ENCODE measurements at regions not wholly inside any gene's neighbourhood (a gene's known extent, or its start where the extent isn't known, plus 50 kb on each side); places are given as distances from the start of the nearest gene placed in this dataset.

DNA sequence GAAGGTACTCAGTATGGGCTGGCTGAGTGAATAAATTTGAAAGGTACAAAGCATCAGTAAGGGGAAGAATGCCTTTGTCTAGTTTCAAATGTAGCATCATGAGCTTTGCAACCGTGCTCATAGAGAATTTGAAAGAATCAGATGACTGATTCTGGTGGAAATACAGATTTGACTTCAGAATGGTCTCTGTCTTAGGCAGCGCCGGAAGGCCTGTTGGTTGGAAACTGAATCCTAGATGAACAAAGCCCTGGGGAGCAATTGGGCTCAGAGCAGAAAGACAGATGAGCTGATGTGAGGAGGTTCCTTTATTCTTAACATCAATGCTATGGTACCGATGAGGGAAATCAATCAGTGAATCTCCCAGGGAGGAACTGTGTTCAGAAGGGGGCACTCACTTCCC is 137.3 kb downstream of the SNAPC1 start:
- Mint-ChIP-seq H3K4me3 (no peak overlapping the region), H3K9me3 (no peaks in the 10 kb centered on the region), H3K36me3 (ENCODE audit: insufficient read depth) (no peaks in the 10 kb centered on the region), H3K27ac (ENCODE audit: low read depth) (no peak overlapping the region), H3K27me3 (peaks cover 9% of the 10 kb centered on the region), H3K4me1 (no peaks in the 10 kb centered on the region)
- ATAC-seq (replicated peaks; ENCODE audit: extremely low read depth, poor library complexity, severe bottlenecking) (no peak), DNase-seq (ENCODE audit: low spot score in 2 of 2) (no peak)

DNA sequence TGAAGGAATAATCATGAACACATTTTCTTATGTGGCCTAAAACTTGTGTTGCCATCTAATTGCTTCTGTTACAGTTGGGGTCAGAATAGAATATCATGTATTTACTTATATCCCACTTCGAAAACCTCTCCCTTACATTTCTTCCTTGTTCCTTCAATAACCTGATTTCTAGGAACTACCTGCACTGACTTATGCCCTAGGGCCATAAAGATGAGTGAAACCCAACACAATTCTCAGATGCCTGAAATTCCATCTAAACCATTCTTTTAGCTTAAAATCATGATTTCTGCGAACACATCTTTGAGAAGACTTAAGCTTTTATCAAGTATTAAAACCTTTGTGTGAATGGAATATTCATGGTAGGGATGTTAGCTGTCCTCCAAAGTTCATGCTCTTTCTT is 142.7 kb downstream of the SNAPC1 start:
- ATAC-seq (replicated peaks; ENCODE audit: extremely low read depth, poor library complexity, severe bottlenecking) (no peak), DNase-seq (ENCODE audit: low spot score in 2 of 2) (no peak)
- H3K27ac Mint-ChIP-seq (ENCODE audit: low read depth), result no peak overlapping the region
- no peaks in the 10 kb centered on the region for H3K4me1 Mint-ChIP-seq
- no peaks in the 10 kb centered on the region for H3K36me3 Mint-ChIP-seq (ENCODE audit: insufficient read depth)
- H3K27me3 Mint-ChIP-seq, result peaks cover 9% of the 10 kb centered on the region
- H3K9me3 Mint-ChIP-seq, result no peaks in the 10 kb centered on the region
- no peak overlapping the region for H3K4me3 Mint-ChIP-seq

DNA sequence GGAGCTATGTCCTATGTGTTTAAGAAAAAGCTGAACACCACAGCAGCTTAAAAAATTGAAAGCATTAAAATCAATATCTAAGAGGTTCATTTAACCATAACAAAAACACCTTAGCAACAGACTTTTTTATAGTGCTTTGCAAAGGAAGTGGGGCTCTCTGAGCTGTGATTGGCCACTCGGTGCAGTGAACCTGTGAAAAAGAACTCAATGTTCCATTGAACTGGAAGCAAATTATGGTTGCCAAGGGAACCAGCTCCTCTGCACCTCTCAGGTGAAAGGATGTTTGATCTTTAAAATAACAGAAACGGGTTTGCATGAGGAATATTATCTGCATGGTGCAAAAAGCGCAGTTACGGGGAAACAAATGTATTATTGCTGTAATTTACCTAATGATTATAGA is 149.4 kb downstream of the SNAPC1 start:
- no peak for ATAC-seq (replicated peaks; ENCODE audit: extremely low read depth, poor library complexity, severe bottlenecking)

DNA sequence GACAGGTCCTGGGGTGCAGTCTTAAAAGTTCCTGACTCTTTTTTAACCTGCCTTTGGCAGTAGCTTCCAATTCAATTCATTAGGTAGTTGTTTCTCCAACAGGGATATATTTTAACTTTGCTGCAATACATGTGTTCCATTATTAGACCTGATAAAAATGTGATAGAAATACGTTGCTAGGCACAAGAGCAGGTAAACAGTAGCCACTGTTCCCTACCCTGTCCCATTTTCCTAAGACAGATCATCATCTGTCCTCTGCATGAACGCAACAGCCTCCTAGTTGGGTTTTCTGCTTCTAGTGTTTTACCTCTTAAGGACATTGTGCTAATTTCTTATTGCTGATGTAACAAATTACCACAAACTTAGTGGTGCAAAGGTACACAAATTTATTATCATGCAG is 156.8 kb downstream of the SNAPC1 start:
- Mint-ChIP-seq H3K27me3 (peaks cover 37% of the 10 kb centered on the region), H3K4me3 (no peak overlapping the region), H3K4me1 (no peaks in the 10 kb centered on the region), H3K36me3 (ENCODE audit: insufficient read depth) (no peaks in the 10 kb centered on the region), H3K27ac (ENCODE audit: low read depth) (no peak overlapping the region), H3K9me3 (no peaks in the 10 kb centered on the region)
- ATAC-seq (replicated peaks; ENCODE audit: extremely low read depth, poor library complexity, severe bottlenecking) (no peak), DNase-seq (ENCODE audit: low spot score in 2 of 2) (no peak)

More for the DNA sequence above, 149.4 kb downstream of the SNAPC1 start:
- no peak for DNase-seq (ENCODE audit: low spot score in 2 of 2)
- H3K36me3 Mint-ChIP-seq (ENCODE audit: insufficient read depth), result no peaks in the 10 kb centered on the region
- peaks cover 6% of the 10 kb centered on the region for H3K4me1 Mint-ChIP-seq
- peaks cover 17% of the 10 kb centered on the region for H3K27me3 Mint-ChIP-seq
- no peaks in the 10 kb centered on the region for H3K9me3 Mint-ChIP-seq
- H3K27ac Mint-ChIP-seq (ENCODE audit: low read depth), result no peak overlapping the region
- H3K4me3 Mint-ChIP-seq, result no peak overlapping the region

DNA sequence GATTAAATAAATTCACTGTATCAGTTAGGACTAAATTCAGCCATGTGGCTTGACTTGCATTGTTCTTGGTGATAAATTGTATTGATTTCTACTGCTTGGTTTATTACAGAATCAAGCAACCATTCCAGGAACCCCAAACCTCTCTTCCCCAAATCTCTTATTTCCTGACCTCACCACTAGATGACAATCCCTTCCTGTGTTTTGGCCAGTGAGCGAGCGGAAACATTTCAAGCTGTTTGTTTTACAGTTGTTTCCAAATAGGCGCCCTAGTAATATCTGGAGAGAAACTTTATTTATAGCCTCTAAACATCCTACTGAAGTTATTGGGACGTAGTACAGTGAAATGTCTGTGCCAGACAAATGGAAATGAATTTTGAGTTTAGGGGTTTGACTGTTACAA is 161.1 kb downstream of the SNAPC1 start:
- H3K4me1 Mint-ChIP-seq, result no peaks in the 10 kb centered on the region
- ATAC-seq (replicated peaks; ENCODE audit: extremely low read depth, poor library complexity, severe bottlenecking) (no peak), DNase-seq (ENCODE audit: low spot score in 2 of 2) (no peak)
- no peak overlapping the region for H3K27ac Mint-ChIP-seq (ENCODE audit: low read depth)
- H3K27me3 Mint-ChIP-seq, result peaks cover 16% of the 10 kb centered on the region
- H3K9me3 Mint-ChIP-seq, result no peaks in the 10 kb centered on the region
- H3K4me3 Mint-ChIP-seq, result no peak overlapping the region
- no peaks in the 10 kb centered on the region for H3K36me3 Mint-ChIP-seq (ENCODE audit: insufficient read depth)

DNA sequence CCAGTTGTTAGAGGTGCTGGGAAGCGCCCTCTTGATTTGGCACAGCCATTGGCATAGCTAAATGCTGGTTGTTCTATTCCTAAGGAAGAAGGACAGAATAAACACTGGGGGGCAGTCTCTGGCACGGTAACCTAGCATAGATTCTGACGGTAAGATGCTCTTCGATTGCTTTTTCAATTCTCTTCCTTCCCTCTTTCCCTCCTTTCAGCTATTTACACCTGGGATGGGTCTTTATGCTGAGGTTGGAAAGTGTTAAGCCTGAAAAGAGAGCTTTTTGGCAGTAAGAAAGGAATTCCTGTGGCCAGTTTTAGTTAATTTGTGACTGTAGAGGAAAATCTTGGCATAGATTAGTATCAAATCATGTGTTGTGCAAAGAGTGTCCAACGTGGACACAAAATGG is 162.8 kb downstream of the SNAPC1 start:
- no peak for DNase-seq (ENCODE audit: low spot score in 2 of 2)
- ATAC-seq (replicated peaks; ENCODE audit: extremely low read depth, poor library complexity, severe bottlenecking), result peak; percentile 54
- Mint-ChIP-seq H3K4me3 (no peak overlapping the region), H3K27me3 (peaks cover 1% of the 10 kb centered on the region), H3K36me3 (ENCODE audit: insufficient read depth) (no peaks in the 10 kb centered on the region), H3K9me3 (no peaks in the 10 kb centered on the region), H3K27ac (ENCODE audit: low read depth) (no peak overlapping the region), H3K4me1 (no peaks in the 10 kb centered on the region)

DNA sequence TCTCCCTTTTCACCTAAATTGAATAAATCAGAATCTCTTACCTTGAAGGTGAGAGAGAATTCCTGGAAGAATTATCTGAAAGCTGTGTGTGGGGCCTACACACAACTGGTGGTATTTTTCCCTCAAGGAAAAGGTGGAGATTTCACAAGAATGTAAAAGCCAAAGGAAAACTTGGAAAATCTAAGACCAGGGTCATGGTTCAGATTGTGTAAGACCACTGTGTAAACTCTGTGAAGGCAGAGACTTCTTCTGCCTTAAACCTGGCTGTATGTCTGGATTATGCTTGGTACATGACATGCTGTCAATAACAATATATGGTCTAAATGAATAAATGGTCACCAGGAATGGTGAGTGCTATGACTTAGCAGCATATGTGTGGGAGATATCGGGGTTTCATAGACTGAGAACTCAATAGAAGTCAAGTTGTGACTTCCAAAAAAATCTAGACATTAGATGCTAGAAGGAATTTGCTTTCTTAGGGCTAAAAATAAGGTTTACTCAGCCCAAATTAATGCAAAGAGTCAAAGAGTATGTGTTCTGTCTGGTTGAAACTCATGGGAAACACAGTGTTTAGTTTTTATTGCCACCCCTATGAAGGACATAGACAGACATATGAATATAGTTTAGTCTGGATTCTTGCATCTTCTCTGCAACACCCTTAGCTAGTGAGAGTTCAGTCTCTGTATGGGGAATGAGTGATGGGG is 163.7 kb downstream of the SNAPC1 start:
- no peak for DNase-seq (ENCODE audit: low spot score in 2 of 2)
- Mint-ChIP-seq H3K27me3 (no peaks in the 10 kb centered on the region), H3K4me3 (no peak overlapping the region), H3K36me3 (ENCODE audit: insufficient read depth) (no peaks in the 10 kb centered on the region), H3K9me3 (no peaks in the 10 kb centered on the region), H3K27ac (ENCODE audit: low read depth) (no peak overlapping the region), H3K4me1 (no peaks in the 10 kb centered on the region)
- no peak for ATAC-seq (replicated peaks; ENCODE audit: extremely low read depth, poor library complexity, severe bottlenecking)

DNA sequence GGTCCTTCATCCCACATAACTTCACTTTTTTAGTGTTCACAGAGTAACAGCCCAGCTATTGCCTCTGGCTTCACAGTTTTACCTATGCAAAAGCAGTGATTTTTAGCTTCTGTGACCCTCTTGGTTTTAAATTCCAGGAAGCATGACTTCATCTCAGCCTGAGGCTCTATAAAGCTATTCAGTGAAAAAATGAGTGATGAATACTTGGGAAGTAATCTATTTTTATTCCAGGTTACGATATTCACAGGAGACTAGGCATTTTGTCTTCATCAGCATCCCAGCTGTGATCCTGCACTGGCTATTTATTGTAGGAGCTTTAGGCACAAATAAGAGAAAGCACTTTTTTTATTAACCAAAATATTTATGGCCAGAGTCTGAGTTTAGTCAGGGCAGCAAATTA is 164.8 kb downstream of the SNAPC1 start:
- no peaks in the 10 kb centered on the region for H3K27me3 Mint-ChIP-seq
- DNase-seq (ENCODE audit: low spot score in 2 of 2) (no peak), ATAC-seq (replicated peaks; ENCODE audit: extremely low read depth, poor library complexity, severe bottlenecking) (no peak)
- H3K36me3 Mint-ChIP-seq (ENCODE audit: insufficient read depth), result no peaks in the 10 kb centered on the region
- H3K27ac Mint-ChIP-seq (ENCODE audit: low read depth), result no peak overlapping the region
- no peak overlapping the region for H3K4me3 Mint-ChIP-seq
- no peaks in the 10 kb centered on the region for H3K4me1 Mint-ChIP-seq
- H3K9me3 Mint-ChIP-seq, result no peaks in the 10 kb centered on the region

DNA sequence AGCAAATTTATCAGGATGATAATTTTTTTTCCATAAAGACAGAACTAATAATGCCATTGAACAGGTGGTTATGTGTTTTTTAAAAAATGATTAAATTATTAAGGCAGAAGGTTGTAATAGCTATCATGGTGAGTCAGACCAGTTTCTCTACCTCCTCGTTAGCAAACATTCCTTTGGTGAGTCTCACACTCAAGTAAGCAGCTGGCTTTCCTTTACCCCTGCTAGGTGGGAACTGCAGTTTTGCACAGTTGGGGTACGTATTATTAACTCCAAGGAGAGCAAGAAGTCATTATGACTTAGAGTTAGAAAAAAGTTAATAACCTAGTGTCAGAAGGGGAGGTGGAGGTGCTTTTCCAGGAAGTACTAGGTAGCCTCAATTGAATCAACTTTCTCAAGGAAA is 165.3 kb downstream of the SNAPC1 start:
- ATAC-seq (replicated peaks; ENCODE audit: extremely low read depth, poor library complexity, severe bottlenecking) (no peak), DNase-seq (ENCODE audit: low spot score in 2 of 2) (no peak)
- H3K27ac Mint-ChIP-seq (ENCODE audit: low read depth), result no peak overlapping the region
- H3K4me1 Mint-ChIP-seq, result no peaks in the 10 kb centered on the region
- H3K27me3 Mint-ChIP-seq, result no peaks in the 10 kb centered on the region
- H3K9me3 Mint-ChIP-seq, result no peaks in the 10 kb centered on the region
- no peaks in the 10 kb centered on the region for H3K36me3 Mint-ChIP-seq (ENCODE audit: insufficient read depth)
- no peak overlapping the region for H3K4me3 Mint-ChIP-seq

DNA sequence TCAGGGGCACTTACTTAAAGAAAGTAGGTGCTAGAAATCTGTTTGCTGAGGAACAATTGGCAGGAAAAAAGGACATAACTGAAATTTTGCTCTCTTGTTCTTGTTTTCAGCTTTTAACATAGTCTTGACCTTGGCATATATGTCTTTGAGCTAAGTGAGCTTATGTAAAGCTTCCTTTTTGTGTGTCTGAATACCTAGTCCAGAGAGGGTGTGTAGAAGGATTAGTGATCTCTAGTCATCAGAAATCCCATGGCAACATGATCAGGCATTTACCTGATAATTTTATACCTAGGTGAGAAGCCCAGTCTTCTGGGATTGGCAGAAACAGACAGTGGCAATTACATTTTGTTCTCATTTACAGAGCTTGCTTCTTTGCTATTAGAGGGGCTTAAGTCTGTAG is 166.1 kb downstream of the SNAPC1 start:
- DNase-seq (ENCODE audit: low spot score in 2 of 2) (no peak), ATAC-seq (replicated peaks; ENCODE audit: extremely low read depth, poor library complexity, severe bottlenecking) (no peak)
- Mint-ChIP-seq H3K27me3 (no peaks in the 10 kb centered on the region), H3K4me3 (no peak overlapping the region), H3K9me3 (no peaks in the 10 kb centered on the region), H3K36me3 (ENCODE audit: insufficient read depth) (no peaks in the 10 kb centered on the region), H3K27ac (ENCODE audit: low read depth) (no peak overlapping the region), H3K4me1 (no peaks in the 10 kb centered on the region)

DNA sequence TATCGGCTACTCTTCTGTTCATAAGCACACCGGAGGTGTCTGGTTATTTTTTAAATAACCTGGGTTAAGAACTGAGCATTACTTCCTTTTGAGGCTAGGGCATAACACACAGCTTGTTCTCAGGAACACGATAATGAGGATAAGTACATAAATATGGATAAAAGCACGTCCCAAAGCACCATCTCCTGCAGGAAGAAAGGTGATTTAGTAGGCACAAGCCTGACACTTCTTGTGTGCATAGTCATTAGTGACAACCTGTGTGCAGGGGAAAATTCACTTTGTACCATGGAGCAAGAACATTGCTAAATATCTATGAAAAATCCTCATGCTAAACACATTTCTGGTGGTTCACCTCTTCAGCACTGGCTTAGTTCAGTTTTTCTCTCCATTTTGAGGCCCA is 166.5 kb downstream of the SNAPC1 start:
- Mint-ChIP-seq H3K27me3 (no peaks in the 10 kb centered on the region), H3K4me3 (no peak overlapping the region), H3K36me3 (ENCODE audit: insufficient read depth) (no peaks in the 10 kb centered on the region), H3K4me1 (no peaks in the 10 kb centered on the region), H3K9me3 (no peaks in the 10 kb centered on the region), H3K27ac (ENCODE audit: low read depth) (no peak overlapping the region)
- no peak for DNase-seq (ENCODE audit: low spot score in 2 of 2)
- no peak for ATAC-seq (replicated peaks; ENCODE audit: extremely low read depth, poor library complexity, severe bottlenecking)

DNA sequence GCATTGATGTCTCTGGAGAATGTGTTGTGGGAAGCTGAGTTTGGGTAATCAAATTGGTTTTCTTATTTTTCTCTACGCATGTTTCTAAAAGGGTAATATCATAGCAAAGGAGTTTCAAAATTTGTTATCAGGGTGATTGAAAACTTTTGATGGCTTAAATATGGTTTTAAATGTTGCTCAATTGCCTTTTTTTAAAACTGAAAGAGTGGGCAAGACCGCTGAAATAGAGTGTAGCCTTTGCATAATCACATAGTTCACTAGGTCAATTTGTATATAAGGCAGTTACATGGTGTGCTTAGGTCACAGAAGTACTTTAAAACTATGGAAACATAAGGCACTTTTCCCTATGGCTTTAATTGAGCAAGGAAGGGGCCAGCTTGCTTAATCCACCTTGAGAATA is 167.4 kb downstream of the SNAPC1 start:
- ATAC-seq (replicated peaks; ENCODE audit: extremely low read depth, poor library complexity, severe bottlenecking), result no peak
- DNase-seq (ENCODE audit: low spot score in 2 of 2), result no peak
- no peaks in the 10 kb centered on the region for H3K4me1 Mint-ChIP-seq
- H3K27ac Mint-ChIP-seq (ENCODE audit: low read depth), result no peak overlapping the region
- no peaks in the 10 kb centered on the region for H3K9me3 Mint-ChIP-seq
- no peaks in the 10 kb centered on the region for H3K27me3 Mint-ChIP-seq
- H3K4me3 Mint-ChIP-seq, result no peak overlapping the region
- no peaks in the 10 kb centered on the region for H3K36me3 Mint-ChIP-seq (ENCODE audit: insufficient read depth)

DNA sequence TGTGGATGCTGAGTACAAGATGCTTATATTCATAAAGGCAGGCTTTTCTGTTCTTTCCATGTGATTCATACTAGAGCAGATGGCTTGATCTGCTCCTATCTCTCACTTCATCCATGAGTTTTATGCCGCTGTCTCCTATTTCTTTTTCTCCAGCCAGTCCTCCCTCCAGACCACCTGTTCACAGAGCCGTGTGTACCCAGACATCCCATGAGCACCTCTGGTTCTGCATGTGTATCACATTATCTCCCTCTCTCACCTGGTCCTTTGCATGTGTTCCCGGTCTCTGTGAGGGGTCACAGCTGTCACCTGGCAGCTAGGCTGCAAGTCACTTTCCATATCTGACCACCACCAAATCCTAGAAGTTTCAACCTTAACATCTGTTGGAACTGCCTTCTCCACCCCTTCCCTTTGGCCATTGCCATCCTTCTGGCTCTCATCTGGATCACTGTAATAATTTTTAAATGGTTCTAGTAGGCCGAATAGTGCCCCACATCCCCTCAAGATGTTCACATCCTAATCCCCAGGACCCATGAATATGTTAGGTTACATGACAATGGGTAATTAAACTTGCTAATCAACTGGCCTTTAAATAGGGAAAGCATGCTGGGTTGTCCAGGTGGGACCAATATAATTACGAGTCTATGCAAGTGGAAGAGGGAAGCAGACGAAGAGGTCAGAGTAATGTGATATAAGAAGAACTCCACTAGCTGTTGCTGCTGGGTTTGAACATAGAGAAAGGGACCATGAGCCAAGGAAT is 168.1 kb downstream of the SNAPC1 start:
- Mint-ChIP-seq H3K27me3 (no peaks in the 10 kb centered on the region), H3K27ac (ENCODE audit: low read depth) (no peak overlapping the region), H3K9me3 (no peaks in the 10 kb centered on the region), H3K4me3 (no peak overlapping the region), H3K4me1 (no peaks in the 10 kb centered on the region), H3K36me3 (ENCODE audit: insufficient read depth) (no peaks in the 10 kb centered on the region)
- ATAC-seq (replicated peaks; ENCODE audit: extremely low read depth, poor library complexity, severe bottlenecking) (no peak), DNase-seq (ENCODE audit: low spot score in 2 of 2) (no peak)

All from central memory CD8-positive, alpha-beta T cell (primary cell).